Endothelial cell (in vitro differentiated cells): ENCODE measurements at regions not wholly inside any gene's neighbourhood (a gene's known extent, or its start where the extent isn't known, plus 50 kb on each side); places are given as distances from the start of the nearest gene placed in this dataset.

Experiments
- DNase-seq: peaks from one replicate; pipeline ENCODE4 v3.0.0; 2021; ENCODE audit warnings: low spot score
- H3K27ac Mint-ChIP-seq: one replicate; pipeline ENCODE4 v1.8.0; 2021; ENCODE audit warnings: mixed read lengths, inconsistent platforms; ENCODE audit not compliant: unreplicated experiment
- H3K27me3 Mint-ChIP-seq: one replicate; pipeline ENCODE4 v1.8.0; 2021; ENCODE audit warnings: mild to moderate bottlenecking, moderate library complexity, mixed read lengths, inconsistent platforms; ENCODE audit not compliant: unreplicated experiment
- H3K36me3 Mint-ChIP-seq: one replicate; pipeline ENCODE4 v1.8.0; 2021; ENCODE audit warnings: mild to moderate bottlenecking, low read depth, mixed read lengths, inconsistent platforms; ENCODE audit not compliant: unreplicated experiment
- H3K4me1 Mint-ChIP-seq: one replicate; pipeline ENCODE4 v1.8.0; 2021; ENCODE audit warnings: mild to moderate bottlenecking, mixed read lengths, inconsistent platforms; ENCODE audit not compliant: unreplicated experiment
- H3K4me3 Mint-ChIP-seq: one replicate; pipeline ENCODE4 v1.8.0; 2021; ENCODE audit warnings: mild to moderate bottlenecking, mixed read lengths, inconsistent platforms; ENCODE audit not compliant: unreplicated experiment
- H3K9me3 Mint-ChIP-seq: one replicate; pipeline ENCODE4 v1.8.0; 2021; ENCODE audit warnings: mixed read lengths, inconsistent platforms; ENCODE audit not compliant: unreplicated experiment
- TF ChIP-seq, protein P1 (sequence below): fragments of 200-600 bp; sonication (generic); IDR thresholded peaks from one replicate; pipeline ENCODE4 v1.5.0; 2021; ENCODE audit warnings: antibody characterized with exemption; ENCODE audit not compliant: unreplicated experiment

DNA sequence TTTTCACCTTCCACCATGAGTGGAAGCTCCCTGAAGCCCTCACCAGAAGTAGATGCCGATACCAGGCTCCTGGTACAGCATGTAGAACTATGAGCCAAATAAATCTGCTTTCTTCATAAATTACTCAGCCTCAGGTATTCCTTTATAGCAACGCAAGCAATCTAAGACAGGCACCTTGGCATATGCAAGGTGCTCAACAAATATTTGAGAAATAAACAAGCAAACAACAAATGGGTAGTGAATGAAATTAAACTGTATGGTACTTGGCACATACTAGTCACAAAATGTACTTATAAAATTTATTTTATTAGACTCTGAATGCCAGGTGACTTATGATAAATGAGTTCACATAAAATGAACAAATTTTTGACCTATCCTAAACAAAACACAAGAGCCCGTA is 220.3 kb downstream of the MAFB start:
- TF ChIP-seq, protein P1, sequence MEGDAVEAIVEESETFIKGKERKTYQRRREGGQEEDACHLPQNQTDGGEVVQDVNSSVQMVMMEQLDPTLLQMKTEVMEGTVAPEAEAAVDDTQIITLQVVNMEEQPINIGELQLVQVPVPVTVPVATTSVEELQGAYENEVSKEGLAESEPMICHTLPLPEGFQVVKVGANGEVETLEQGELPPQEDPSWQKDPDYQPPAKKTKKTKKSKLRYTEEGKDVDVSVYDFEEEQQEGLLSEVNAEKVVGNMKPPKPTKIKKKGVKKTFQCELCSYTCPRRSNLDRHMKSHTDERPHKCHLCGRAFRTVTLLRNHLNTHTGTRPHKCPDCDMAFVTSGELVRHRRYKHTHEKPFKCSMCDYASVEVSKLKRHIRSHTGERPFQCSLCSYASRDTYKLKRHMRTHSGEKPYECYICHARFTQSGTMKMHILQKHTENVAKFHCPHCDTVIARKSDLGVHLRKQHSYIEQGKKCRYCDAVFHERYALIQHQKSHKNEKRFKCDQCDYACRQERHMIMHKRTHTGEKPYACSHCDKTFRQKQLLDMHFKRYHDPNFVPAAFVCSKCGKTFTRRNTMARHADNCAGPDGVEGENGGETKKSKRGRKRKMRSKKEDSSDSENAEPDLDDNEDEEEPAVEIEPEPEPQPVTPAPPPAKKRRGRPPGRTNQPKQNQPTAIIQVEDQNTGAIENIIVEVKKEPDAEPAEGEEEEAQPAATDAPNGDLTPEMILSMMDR = no peak
- Mint-ChIP-seq H3K9me3 (no peaks in the 10 kb centered on the region), H3K36me3 (no peaks in the 10 kb centered on the region), H3K4me3 (no peak overlapping the region), H3K27ac (no peak overlapping the region), H3K4me1 (peaks cover 2% of the 10 kb centered on the region), H3K27me3 (no peaks in the 10 kb centered on the region)
- DNase-seq = no peak

DNA sequence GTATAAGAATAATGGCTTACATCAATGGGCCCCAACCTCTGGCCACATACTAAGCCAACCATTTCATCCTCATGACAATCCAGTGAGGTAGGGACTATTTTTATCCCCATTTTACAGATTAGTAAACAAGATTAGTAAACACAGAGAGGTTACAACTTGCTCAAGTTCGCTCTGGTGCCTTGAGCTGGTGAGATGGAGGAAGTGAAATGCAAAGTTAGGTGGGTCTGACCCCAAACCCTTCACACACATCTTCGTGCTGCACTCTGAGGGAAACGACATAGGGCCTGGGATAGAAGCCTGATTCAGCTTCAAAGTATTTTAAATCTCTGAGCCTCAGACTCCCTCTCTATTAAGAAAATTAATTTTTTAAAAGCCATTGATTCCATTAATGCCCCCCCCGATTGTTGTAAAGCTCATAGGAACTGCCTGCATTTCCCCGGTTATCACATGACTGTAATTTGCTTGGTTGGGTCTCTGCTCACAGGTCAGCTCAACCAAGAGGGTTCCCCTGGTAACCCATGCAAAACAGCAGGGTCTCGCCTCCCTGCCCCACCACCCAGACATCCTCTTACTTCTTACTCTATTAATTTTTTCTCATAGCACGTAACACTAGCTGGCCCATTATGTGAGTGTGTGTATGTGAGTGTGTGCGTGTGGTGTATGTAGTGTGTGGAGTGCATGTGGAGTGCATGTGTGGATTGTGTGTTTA is 221.2 kb downstream of the MAFB start:
- TF ChIP-seq, protein P1 = no peak
- peaks cover 2% of the 10 kb centered on the region for H3K4me1 Mint-ChIP-seq

DNA sequence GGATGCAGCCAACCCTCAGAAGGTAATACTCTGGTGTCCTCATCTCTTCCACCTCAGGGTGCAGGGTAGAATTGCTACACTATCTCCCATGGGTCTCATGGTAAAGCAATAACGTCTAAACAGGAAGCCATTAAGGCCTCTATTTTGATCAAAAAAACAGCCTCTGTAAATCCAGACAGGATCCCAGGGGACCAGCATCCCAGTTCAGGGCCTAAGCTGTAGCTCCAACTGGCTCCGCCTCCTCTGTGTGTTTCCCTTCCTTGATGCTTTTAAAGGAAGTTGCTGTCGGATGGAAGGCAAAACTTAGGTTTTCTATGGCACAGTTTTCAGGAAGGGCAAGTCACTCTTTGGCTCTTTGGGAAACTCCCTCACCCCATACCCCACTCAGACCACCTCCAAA is 222.0 kb downstream of the MAFB start:
- TF ChIP-seq, protein P1 = no peak
- Mint-ChIP-seq H3K4me1 (no peaks in the 10 kb centered on the region), H3K4me3 (no peak overlapping the region), H3K27ac (no peak overlapping the region), H3K27me3 (no peaks in the 10 kb centered on the region), H3K9me3 (no peaks in the 10 kb centered on the region), H3K36me3 (no peaks in the 10 kb centered on the region)
- no peak for DNase-seq

More for the DNA sequence above, 221.2 kb downstream of the MAFB start:
- no peak overlapping the region for H3K27ac Mint-ChIP-seq
- H3K36me3 Mint-ChIP-seq = no peaks in the 10 kb centered on the region
- H3K27me3 Mint-ChIP-seq = no peaks in the 10 kb centered on the region
- H3K9me3 Mint-ChIP-seq = no peaks in the 10 kb centered on the region
- DNase-seq = no peak
- no peak overlapping the region for H3K4me3 Mint-ChIP-seq

DNA sequence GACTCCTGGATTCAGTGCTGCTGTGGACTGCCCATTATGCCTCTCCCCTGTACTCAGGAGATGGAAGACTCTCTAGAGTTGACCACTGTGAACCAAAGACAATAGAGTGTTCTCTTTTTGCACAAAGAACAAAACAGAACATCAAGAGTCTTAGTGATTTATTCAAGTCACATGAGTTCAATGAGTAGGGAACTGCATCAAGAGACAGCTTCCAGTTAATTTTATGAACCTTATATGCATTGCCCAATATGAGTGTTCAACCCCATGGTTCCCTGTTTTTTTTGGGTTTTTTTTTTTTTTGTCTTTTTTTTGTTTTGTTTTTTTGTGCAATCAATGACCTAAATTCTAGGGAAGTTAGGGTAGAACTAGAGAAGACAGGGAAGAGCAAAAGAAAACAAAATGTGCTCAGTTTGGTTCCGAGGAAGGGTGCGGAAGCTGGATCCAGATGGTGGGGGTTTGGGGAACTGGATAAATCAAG is 224.3 kb downstream of the MAFB start:
- no peak overlapping the region for H3K4me3 Mint-ChIP-seq
- no peaks in the 10 kb centered on the region for H3K27me3 Mint-ChIP-seq
- DNase-seq = no peak
- H3K4me1 Mint-ChIP-seq = no peaks in the 10 kb centered on the region
- TF ChIP-seq, protein P1 = no peak
- no peaks in the 10 kb centered on the region for H3K36me3 Mint-ChIP-seq
- H3K9me3 Mint-ChIP-seq = no peaks in the 10 kb centered on the region
- H3K27ac Mint-ChIP-seq = no peak overlapping the region

DNA sequence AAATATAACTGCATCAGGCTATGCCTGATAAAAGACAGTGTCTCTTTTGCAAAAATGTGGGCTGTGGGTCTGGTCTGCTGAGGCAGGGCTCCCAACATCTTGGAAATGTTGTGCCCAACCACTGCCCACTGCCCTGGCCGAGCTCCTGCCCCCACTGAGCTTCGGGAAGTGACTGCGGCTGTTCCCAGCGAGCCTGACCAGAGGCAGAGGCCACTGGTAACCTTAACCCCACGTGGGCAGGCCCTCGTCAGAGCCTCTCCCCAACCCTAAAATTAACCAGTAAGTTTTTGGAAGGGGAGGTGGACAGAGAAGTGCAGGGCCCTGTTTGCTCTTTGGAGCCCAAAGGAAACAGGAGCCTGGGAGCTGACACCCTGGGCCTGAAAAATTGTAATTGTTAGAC is 225.9 kb downstream of the MAFB start:
- Mint-ChIP-seq H3K27me3 (no peaks in the 10 kb centered on the region), H3K4me1 (no peaks in the 10 kb centered on the region), H3K36me3 (no peaks in the 10 kb centered on the region), H3K4me3 (no peak overlapping the region), H3K9me3 (no peaks in the 10 kb centered on the region), H3K27ac (no peak overlapping the region)
- no peak for DNase-seq
- TF ChIP-seq, protein P1 = no peak
